Right renal cortex interstitium (tissue), 3 donors: ENCODE measurements at regions not wholly inside any gene's neighbourhood (a gene's known extent, or its start where the extent isn't known, plus 50 kb on each side); places are given as distances from the start of the nearest gene placed in this dataset.
"Not testable (repeated sequence)": the region's sequence is repeated elsewhere in the genome, so short reads cannot be mapped to it uniquely, and the experiment has no call there.

Experiments
- DNase-seq, 3 donors: peaks; one replicate each; pipeline ENCODE4 v3.0.0-alpha.2; 2013; ENCODE audit warnings: low read depth in 3 of 3, low spot score in 2 of 3

GRCh38 chr3:43236008-43236407, 50.3 kb upstream of the SNRK start:
- no peak for DNase-seq

DNA sequence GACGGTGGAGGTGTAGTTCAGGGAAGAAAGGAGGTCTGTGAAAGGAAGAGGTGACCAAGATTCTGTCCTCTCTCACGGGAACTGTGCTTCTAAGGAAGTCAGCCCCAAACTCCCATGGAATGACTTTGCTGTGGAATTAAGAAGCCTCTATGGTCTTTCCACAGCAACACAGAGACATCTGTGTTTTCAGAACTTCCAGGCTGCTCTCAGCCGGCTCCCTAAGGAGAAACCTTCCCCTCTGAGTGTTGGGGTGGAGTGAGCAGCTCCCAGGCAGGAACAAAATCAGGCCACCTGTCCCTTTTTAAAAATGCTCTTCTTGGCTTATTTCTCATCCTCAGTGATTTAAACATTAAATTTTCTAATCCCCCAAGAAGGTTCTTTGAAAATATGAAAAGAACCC, 53.3 kb upstream of the SNRK start:
- DNase-seq: no peak

DNA sequence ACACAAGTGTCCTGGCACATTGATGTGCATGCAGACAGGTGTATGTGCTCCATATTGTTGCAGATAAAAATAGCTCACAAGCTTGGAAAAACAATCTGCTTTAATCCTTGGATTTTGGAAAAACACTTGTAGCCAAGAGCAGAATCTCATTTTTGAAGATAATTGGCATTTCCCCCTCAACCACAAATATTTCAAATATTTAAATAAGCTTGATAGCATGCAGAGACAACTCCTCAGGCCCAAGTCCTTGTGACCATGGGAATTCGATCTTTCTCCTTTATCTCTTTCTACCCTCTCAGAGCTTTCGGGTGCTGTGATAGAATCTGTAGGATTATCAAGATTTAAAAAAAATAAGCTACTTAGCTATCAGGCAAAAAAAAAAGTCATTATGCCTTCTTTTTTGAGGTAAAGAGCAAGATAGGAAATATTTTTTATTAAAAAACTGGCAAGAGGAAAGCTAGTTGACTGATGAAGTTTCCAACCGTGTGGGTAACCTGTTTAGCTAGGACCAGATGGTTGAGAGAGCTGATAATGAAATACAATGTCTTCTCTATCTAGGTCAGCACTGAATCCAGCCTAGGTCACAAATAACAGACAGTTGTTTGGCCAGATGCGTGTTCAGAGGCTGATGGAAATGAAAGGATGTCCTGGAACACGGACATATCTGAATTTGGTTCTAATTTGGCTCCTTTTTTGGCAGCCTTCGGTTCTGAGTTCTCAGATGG, 54.9 kb upstream of the SNRK start:
- no peak for DNase-seq

DNA sequence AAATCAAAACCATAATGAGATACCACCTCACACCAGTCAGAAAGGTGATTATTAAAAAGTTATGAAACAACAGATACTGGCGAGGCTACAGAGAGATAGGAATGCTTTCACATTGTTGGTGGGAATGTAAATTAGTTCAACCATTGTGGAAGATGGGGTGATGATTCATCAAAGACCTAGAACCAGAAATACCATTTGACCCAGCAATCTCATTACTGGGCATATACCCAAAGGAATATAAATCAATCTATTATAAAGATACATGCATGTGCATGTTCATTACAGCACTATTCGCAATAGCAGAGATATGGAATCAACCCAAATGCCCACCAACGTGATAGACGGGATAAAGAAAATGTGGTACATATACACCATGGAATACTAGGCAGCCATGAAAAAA, 56.5 kb upstream of the SNRK start:
- not testable (repeated sequence) for DNase-seq

DNA sequence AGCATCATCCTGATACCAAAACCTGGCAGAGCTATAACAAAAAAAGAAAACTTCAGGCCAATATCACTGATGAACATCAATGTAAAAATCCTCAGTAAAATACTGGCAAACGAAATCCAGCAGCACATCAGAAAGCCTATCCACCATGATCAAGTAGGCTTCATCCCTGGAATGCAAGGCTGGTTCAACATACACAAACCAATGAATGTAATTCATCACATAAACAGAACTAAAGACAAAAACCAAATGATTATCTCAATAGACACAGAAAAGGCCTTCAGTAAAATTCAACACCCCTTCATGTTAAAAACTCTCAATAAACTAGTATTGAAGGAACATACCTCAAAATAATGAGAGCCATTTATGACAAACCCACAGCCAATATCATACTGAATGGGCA, 58.7 kb upstream of the SNRK start:
- DNase-seq: not testable (repeated sequence)

DNA sequence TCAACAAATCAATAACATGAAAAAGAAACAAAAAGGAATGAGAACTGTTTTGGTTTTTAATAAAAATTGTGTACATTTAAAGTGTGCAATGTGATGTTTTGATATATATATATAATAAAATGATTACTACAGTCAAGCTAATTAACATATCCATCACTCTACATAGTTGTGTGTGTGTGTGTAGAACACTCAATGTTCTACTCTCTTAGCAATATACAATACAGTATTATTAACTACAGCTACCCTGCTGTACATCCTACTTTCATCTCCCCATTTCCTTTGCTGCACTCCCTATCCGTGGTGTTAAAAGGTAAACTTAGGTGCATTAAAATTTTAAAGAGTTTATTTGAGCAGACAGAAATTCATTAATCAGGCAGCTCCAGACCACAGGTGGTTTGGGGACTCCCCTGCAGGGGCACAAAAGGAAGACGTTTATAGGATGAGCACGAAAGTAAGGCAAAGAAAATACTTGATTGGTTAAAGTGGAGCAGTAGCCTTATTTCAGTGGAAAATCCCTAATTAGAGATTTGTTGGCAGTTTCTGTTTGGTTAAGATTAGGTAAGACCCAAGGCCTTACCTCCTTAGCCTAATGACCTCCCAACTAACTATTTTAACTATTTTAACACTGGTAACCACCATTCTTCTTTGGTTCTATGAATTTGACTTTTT, 61.8 kb upstream of the SNRK start:
- DNase-seq: no peak

GRCh38 chr3:43223670-43224364, 62.5 kb upstream of the SNRK start:
- no peak for DNase-seq

DNA sequence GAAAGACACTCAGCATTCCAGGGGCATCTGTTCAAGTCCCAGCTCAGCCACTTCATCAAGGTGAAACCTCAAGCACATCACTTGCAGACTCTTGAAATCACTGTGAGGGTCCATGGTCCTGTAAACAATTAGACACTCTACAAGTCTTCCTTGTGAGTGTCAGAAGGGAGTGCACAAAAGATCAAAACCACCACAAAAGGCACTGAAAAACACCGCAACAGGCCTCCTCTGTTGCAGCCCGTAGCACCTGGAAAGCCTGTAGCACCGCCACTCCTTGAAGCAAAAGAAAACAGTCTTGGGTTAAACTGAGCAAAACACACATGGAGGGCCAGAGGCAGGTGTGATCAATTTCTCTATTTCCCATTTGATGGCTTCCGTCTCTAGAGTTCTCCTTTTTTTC, 63.8 kb upstream of the SNRK start:
- no peak for DNase-seq

- DNase-seq: no peak
Observed at GRCh38 chr3:43221076-43221475, 65.3 kb upstream of the SNRK start.

DNA sequence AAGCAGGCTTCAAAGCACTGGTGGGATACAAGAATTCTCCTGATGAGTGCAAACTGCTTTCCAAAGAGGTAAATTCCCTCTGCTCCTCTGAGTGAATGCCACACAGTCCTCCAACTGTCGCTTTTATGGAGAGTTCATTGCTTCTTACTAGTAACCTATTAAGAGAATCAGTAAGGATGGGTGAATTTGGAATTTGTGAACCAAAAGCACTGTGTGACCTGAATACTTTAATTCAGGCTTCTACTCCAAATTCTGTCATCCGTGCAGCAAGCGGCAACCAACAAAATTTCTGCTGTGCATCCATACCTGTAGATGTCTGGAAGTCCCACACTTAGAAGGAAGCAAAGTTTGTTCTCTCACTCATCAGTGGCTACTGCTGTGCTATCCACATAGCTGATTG, 66.7 kb upstream of the SNRK start:
- DNase-seq: no peak

DNA sequence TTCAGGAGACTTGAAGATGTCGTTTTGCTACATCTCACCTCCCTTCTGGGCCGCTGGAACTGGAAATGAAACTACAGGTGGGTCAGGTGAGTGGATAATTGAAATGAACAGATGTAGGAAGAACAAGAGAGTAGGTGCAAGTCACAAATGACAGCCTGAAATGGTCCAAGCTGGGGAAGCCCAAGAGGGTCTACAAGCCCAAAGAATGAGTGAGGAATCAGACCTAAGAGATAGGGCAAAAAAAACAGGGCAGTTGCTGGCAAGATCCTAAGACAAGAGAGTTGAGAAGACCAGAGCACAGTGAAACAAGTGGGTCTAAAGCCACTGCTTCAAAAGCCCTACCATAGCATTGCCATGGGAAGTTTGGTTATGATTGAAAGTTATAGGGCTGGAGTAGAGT, 67.4 kb upstream of the SNRK start:
- DNase-seq: no peak

DNA sequence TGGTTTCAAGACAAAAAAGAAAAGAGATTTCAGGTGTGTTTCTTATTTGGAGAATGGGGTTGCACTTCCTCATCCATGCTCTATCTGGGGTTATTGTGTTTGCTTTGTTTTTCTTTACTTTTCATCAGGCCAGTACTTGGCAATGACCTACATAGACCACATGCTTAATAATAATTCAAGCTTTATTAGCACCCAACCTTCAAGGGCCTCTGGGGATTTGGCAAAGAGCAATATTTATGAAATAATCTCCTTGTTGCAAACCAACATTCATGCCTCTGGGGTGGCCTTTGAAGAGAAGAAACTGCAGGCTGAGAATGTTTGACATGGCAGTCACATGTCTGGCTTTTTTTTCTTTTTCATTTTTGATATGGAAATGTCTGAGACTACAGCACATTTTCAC, 68.2 kb upstream of the SNRK start:
- DNase-seq: no peak

DNA sequence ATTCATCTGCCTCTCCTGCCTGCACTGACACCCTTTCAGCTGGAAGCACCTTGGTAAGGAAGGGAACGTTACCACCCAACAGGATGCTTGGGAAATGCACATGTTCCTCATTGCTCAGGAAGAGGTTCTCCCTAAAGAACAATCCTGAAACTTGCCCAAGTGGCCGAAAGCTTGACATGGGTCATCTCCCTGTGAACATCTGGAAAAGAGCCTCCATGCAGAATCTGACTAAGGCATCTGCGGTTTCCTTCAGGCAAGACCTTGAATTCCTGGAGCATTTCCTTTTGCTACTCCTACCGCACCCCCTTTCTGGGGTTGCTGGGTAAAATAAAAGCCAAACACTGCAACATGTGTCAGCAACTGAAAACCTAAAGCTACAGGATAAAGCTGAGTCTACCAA, 68.7 kb upstream of the SNRK start:
- DNase-seq: no peak

GRCh38 chr3:43217206-43217605, 69.1 kb upstream of the SNRK start:
- no peak for DNase-seq

- DNase-seq: no peak
Observed at GRCh38 chr3:43215663-43216275, 70.6 kb upstream of the SNRK start.

- DNase-seq: no peak
Observed at GRCh38 chr3:43215138-43215537, 71.2 kb upstream of the SNRK start.

DNA sequence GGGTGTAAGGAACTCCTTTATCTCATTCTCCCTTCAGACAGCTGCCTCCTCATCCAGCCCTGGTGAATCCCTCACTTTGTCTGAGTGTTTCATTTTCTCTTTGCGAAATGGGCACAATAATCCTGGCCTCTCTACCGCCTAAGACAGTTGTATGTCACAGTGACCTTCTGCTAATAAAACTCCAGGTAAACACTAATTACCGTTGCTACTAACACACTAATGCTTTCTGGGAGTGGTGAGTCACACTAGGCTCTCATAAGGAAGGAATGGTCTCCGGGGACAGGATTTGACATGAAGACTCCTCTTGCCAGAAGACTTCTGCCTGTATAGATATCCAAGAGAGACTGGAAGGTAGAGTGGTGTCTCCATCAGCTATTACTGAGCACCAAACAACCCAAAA, 71.7 kb upstream of the SNRK start:
- DNase-seq: no peak

GRCh38 chr3:43213631-43214030, 72.7 kb upstream of the SNRK start:
- DNase-seq: no peak

DNA sequence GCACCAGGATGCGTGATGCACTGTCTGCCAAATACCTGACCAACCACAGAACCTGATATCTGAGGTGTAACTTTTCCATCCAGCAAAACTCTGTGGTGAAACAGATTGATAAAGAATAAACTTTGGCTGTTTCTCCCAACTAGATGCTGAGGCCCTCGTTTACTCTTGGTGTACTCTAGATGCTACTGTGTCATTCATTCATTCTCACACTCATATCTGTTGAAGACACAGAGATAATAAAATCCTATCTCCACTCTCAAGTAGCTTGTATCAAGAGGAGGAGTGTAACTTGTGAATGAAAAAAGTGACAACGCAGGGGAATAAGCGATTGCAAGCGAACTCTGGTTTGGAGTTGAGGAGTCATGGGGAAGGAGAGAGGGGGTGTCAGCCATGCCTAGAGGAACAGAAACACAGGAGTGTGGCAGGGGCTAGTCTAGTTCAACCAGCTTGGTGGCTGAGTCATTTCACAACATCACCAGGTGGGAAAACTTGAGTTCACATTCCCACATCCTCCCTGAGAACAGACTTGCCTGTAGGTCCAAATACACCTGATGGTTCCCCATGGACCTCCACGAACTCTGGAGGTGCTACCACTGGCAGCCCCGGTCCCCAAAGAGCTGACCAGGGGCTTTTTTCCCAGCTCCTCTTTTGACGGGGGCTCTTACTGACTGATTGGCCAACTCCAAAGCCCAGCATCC, 73.3 kb upstream of the SNRK start:
- DNase-seq: no peak

DNA sequence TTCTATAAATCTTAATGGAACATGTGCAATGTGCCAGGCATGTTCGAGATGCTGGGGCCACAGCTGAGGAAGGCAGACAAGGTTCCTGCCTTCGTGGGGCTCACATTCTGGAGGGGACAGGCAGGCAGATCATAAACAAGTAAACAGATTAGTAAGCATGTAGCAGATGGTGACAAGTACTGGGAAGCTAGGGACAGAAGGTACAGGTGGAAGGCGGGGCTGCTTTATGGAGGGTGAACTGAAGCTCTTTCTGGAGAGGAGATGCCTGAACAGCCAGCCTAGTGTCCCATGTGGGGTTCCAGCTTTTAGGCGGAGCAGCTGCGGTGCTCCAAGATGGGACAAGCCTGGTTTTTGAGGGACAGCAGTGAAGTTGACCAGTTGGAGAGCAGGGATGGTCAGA, 74.7 kb upstream of the SNRK start:
- DNase-seq: no peak
